GM19099 (cell line): ENCODE measurements at regions not wholly inside any gene's neighbourhood (a gene's known extent, or its start where the extent isn't known, plus 50 kb on each side); places are given as distances from the start of the nearest gene placed in this dataset.

Source experiments
- POLR2A ChIP-seq: IDR thresholded peaks from 3 replicates; pipeline ENCODE4 v1.6.1; 2011; ENCODE audit warnings: low read depth; ENCODE audit not compliant: insufficient read length; ENCODE audit errors: extremely low read depth

DNA sequence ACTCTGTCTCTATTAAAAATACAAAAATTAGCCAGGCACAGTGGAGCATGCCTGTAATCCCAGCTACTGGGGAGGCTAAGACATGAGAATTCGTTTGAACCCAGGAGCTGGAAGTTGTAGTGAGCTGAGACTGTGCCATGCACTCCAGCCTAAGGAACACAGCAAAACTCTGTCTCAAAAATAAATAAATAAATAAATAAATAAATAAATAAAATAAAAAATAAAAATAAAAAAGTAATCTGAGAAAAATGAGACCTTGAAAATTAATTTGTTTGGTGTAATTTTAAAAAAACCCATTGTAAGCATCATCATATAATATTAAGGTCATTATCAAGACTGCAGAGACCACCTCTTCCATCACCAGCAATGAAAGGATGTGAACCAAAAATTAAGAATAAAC lies 997.1 kb downstream of the CDH18 start:
- no peak for TF ChIP-seq POLR2A

DNA sequence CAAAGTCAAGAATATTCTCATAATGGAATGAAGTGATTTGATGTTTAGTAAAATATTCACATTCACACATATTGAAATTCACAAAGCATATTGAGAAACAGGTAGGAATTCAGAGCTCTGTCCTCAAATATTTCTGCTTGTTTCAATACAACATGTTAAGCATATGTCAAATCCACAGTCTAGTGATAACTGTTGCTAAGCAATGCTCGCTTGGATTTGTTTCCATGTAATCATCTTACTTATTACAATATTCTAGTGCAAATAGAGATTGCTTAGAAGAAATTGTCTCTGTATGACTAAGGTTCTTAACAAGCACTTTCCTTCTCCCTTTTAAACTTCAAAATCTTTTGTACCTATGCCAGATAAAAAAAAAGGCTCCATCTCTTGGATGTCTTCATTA lies 995.7 kb downstream of the CDH18 start:
- no peak for TF ChIP-seq POLR2A

DNA sequence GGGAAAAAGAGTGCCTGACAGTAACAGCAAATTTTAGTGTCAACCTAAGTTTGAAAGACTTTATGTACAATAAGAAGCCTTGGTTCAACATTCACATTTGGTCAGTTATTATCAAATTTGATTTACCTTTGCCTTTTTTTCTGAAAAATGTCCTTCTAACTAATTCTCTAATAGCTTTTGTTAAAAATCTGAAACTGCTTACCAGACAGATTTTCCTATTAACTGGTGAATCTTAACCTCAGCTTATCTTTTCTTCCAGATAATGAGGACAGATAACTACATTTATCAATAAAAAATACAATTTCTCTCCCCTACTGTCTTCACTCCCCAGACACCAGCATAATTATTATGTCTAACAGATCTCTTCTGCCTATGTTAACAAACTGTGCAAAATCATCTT lies 988.5 kb downstream of the CDH18 start:
- TF ChIP-seq POLR2A, result no peak

DNA sequence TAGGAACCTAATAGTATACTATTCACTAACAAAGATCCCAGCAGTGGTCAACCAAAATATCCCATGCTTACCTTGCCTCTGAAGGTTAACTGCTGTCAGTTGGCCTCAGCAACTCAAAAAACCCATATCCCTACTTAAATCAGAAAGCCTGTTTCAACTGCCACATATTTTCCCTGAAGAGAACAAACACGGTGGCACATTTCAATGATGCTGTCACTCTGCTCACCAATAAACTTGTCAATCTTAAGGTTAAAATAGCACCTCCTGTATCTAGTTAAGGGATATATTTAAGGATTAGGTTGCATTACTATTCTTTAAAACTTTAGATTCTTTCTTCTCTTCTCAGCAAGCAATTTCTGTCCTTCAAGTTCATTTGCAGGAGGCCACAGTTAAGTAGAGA lies 986.9 kb downstream of the CDH18 start:
- TF ChIP-seq POLR2A, result no peak

DNA sequence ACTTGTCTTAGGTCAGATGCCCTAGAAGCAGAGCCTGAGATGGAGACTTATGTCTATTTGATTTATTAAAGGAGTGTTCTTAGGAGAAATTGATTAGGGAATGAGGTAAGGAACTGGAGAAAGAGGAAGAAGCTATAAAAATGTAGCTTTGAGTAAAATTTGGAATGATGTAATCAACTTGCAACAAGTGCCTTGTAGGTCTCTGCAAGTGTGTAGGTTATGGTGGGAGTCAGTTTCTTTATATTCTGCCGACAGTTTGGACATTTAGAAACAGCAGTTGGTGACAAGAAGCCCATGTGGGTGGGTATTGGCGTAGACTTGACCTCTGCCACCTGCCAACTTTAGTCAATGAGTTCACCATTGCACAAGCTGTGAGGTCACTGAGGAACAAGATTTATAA lies 986.5 kb downstream of the CDH18 start:
- TF ChIP-seq POLR2A, result no peak

DNA sequence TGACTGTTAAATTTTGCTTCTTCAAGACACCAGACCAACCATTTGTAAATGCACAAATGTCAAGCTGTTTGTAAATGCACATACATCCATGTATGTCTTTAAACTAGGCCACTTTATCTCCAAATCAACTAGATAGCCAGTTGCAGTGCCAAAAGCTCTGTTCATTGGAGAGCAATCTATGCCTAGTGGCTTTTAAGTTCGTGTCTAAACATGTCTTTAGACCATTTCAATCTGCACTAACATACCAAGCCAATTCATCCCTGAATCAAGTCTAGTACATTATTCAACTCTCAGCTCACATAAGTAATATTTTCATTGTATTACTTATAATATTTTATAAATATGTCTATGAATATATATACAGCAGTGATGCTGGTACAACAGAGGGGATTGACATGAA lies 985.9 kb downstream of the CDH18 start:
- no peak for TF ChIP-seq POLR2A

DNA sequence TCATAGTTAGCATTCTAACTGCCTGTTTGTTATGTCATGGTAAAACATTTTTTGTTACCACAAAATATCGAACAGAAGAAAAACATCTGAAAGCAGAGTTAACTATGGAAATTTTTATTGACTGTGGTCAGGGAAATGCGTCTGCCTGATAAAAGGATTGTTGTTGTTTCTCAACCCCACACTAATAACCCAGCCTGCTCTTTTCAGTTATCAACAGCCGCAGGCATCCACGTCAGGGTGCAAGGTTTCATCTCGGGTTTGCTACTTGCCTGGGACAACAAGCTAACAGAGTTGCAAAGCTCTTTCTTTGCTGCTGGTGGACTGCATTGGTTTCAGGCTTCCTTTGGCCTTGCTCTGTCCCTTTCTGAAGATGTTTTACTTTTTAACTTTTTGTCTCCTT lies 969.2 kb downstream of the CDH18 start:
- no peak for TF ChIP-seq POLR2A

DNA sequence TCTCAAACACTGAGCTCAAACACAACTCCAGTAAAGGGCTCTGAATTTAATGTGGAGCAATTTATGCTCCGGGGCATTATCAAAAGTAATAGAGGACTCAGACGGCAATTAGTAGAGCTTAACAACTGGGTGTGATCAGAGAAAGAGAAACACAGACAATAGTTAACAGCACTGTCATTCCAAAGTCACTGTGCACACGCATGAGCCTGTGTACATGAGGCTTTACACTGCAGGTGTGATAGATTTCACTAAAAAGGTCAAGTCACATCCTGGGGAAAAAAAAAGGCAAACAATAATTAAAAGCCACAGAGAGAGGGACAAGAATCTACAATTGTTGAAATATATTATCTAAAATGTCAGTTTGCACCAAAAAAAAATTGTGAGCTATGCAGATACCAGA lies 956.5 kb downstream of the CDH18 start:
- TF ChIP-seq POLR2A, result no peak

DNA sequence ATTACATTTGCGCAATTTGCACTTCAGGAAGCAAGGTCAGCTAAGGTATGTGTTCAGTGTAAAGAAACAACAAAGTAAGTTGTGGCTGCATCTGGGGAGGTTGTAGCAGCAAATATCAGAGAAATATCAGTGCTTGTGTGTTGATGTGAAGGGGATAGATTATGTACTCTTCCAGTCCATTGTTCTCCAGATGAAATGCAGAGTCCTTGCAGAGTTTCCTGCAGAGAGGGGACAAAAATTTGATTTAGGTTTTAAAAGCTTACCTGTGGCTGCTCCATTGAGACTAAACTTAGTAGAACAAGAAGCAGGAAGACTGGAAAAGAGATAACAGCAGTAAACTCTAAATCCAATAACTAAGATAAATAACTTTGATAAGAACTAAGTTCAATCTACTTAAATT lies 952.2 kb downstream of the CDH18 start:
- no peak for TF ChIP-seq POLR2A

DNA sequence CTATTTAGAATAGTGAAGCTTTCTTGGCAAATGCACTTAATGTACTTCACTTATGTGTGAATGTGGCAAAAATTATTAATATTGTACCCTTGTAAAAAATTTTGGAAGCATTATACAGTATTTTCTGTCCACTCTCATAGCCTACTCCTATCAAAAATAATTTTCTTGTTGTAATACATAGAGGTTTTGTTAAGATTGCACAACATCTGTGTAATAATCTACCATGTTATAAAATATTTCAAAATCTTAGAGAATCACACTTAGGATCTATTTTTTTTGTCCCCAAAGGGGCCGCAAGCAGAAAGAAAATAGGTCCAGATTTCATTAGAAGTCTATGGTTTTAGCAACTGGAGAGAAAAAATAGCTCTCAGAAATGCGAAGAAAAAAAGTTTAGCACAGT lies 945.9 kb downstream of the CDH18 start:
- TF ChIP-seq POLR2A, result no peak

DNA sequence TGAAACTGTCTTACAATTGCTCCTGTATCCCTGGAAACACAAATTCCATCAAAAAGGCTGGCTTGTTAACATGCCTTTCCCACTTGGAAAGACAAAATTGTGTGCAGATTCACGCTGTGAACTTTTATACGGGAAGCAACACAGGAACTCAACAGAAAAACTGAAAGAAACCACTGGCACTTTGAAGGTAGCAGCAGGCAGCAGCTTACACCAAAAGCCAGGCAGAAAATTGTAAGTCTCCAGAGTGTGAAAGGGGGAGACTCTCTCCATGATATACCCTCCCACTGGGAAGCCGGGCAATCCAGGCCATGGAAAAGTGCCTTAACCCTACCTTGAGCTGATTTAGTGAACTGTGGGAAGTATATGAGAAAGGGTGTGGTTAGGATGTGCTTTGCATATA lies 943.7 kb downstream of the CDH18 start:
- no peak for TF ChIP-seq POLR2A

DNA sequence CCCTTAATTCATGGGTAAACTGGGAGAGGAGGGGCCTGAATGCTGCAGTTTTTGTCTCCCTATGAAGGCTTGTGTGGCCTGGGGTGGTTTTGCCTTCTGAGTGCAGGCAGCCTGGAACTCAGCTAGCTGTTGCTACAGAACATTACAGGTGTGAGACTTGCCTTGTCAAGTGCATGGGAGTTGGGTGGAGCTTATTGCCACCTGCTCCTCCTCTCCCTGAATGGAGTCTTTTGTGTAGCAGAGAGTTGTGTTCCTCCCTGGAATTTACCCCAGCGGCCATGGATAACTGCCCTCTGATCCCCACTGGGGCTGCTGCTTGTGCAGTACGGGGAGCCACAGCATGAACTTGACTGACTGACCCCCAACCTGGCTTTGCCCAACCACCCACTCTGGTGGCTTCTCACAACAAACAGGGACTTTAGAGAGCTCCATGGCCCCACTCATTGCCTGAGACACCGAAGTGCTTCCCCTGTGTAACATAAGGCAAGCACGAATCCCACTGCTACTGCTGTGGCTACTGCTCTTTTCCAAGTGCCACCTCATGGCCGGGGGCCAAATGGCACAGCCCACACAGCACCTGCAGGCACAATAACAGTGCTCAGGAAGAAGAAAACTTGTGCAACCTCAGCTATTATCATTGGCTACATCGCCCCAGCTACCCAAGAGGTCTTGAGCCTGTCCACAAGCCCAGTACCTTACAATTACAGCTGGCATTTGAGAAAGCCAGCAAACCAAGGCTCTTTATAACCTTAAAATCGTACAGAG lies 942.9 kb downstream of the CDH18 start:
- TF ChIP-seq POLR2A, result no peak

DNA sequence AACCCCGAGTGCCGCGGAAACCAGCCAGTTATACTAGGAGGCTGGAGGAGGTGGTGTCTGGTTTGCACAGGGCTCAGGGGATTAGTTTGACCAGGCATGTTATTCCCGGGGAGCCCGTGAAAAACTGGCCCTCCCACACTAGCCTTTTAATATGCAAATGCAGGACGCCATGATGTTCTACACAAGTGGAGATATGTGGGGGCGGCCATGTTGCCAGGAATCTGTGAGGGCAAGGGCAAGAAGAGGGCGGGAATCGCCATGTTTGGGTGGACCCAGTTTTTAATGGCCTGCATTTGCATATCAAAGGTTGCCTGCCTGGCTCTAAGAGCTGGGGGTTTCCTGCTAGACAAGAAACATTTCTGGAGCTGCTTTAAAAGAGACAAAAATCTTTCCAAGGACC lies 940.7 kb downstream of the CDH18 start:
- TF ChIP-seq POLR2A, result no peak

DNA sequence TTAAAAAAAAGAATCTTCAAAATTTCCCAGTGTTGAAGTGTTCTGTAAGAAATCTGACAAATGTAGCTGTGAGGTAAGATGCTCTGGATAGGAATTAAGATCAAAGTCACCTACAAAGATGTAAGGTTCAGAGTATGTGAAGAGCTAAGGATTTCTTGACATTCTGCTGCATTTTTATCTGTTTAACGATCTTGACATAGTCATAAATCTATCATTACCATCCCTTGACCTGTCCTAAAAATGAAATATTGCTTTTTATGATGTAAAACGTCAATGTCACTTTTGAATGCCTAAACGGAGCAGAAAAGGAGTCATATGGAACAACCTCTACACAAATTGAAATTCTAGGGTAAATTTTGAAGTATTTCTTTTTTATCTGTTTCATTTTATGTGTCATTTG lies 939.3 kb downstream of the CDH18 start:
- TF ChIP-seq POLR2A, result no peak

DNA sequence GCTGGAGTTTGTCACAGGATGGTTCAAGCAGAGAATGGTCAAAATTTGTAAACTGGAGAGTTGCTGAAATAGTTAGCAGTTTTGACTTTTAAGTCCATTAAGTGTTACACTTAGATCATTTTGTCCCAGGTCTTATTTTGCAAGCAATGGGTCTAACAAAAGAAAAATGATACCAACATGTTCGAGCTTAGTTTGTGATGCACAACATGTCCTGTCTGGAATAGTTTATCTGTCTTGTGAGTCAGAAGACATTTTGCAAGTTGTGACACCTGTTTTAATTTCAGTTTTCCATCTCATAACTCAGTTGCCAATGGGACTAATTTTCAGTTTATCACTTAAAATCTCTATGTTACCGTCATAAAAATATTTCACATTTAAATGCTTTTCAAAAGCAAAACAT lies 929.8 kb downstream of the CDH18 start:
- no peak for TF ChIP-seq POLR2A

DNA sequence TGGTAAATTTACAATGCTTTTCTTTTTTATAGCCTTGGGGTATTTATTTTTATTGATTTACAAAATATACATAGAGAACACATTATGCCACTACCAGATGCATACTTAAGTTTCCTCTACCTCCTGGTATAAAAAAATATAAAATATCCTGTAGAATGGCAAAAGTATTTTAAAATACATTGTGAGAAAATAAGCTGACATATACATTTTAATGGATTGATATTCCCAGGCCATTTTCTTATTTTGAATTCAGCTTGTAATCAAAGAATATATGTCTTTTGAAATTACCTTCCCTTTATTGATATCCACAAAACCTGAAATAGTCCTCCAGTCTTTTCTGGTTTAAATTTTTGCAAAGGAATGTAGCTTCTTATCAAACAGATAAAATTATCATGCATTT lies 923.9 kb downstream of the CDH18 start:
- TF ChIP-seq POLR2A, result no peak

DNA sequence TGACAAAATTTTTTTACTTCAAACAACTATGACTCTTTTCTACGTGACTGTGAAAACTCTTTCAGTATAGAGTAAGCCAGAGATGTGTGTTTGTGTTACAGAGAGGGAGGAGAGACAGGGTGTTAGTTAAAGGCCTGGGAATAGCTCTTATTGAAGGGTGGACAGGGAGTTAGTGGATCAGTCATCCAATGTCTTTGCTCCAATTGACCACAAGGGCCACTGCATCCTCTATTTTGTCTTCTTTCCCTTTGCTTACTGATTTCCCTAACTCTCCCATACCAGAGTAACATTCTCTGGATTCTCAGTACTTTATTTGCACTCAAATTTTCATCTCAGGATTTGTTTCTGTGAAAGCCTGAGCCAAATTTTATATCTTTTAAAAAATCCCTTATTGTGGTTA lies 920.3 kb downstream of the CDH18 start:
- TF ChIP-seq POLR2A, result no peak
